IgD-negative memory B cell (primary cell): ENCODE measurements at regions not wholly inside any gene's neighbourhood (a gene's known extent, or its start where the extent isn't known, plus 50 kb on each side); places are given as distances from the start of the nearest gene placed in this dataset.

ENCODE experiments used
- H3K27ac Mint-ChIP-seq, 3 donors: one replicate each; pipeline ENCODE4 v1.8.0; 2020 to 2022; ENCODE audit warnings: mild to moderate bottlenecking in 3 of 3, mixed read lengths in 3 of 3, moderate library complexity in 1 of 3
- H3K27me3 Mint-ChIP-seq: one replicate; pipeline ENCODE4 v1.8.0; 2021; ENCODE audit warnings: mixed read lengths
- H3K36me3 Mint-ChIP-seq: one replicate; pipeline ENCODE4 v1.8.0; 2020; ENCODE audit warnings: mild to moderate bottlenecking, mixed read lengths
- H3K4me1 Mint-ChIP-seq, 3 donors: one replicate each; pipeline ENCODE4 v1.8.0; 2020 to 2022; ENCODE audit warnings: mixed read lengths in 3 of 3, mild to moderate bottlenecking in 1 of 3
- H3K4me3 Mint-ChIP-seq, 4 donors: one replicate each; pipeline ENCODE4 v1.8.0; 2020 to 2022; ENCODE audit warnings: mild to moderate bottlenecking in 4 of 4, mixed read lengths in 4 of 4, moderate library complexity in 3 of 4
- H3K9me3 Mint-ChIP-seq, 3 donors: one replicate each; pipeline ENCODE4 v1.8.0; 2020 to 2021; ENCODE audit warnings: mixed read lengths in 3 of 3, mild to moderate bottlenecking in 1 of 3

DNA sequence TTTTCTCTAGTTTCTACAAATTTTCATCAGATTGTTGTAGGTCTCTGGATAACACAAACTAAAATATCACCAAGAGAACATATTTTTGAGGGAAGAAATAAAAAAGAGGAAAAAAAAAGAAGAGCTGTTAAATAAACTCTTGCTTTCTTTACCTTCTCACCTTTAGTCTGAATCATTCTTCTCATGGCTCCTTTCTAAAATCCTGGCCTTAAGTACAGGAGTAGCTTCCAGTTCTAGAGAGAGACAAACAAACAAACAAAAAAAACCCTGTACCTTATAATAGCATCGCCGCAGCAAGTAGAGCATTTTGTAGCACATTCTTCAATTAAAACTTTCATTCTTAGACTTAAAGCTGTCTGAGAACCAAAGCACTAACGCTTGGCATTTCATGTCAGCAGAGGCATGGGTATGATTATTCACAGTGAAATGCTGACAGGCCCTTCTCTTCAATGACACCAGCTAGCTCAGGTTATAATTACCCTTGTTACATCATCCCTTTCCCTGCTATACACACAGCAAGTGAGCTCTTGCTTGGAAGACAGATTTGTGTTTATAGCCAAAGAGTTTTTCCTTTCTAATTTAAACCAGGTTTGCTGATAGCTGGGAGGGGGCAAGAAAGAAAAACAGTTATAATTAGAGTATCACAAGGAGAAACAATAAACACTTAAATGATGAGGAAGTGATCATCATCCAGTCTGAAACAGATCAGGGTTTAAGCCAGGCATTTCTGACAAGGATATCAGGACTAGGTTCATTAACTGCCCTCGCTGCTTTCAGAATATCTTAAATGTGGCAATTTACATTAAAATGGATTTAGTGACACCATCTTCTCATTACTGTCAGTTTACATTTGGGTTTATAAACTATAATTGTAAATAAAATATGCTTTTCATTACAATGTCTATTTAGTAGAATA is 510.9 kb upstream of the ZNF608 start:
- no peaks in the 10 kb centered on the region for H3K4me1 Mint-ChIP-seq
- H3K9me3 Mint-ChIP-seq = peaks cover 6 to 20% (median 7%) of the 10 kb centered on the region in 3 donors
- H3K27ac Mint-ChIP-seq = no peak overlapping the region
- no peaks in the 10 kb centered on the region for H3K27me3 Mint-ChIP-seq
- no peak overlapping the region for H3K4me3 Mint-ChIP-seq
- no peaks in the 10 kb centered on the region for H3K36me3 Mint-ChIP-seq

DNA sequence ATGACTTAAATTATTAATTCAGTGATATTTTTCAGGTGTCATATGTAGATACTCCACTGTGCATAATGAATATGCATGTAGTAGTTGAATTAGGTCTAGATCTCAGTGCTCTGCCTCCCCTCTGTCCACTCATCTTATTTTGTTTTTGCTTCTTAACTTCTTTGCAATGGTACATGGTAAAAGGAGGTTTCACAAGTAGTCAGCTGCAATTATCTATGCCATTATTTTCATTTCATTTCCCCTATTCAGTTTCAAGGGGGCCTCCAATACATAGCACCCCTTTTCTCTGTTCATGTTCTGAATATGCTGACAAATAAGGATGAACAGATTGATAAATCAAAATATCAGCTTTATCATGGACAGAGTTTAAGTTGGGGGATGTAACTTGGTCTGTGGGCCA is 511.6 kb upstream of the ZNF608 start:
- H3K4me1 Mint-ChIP-seq = no peaks in the 10 kb centered on the region
- H3K27me3 Mint-ChIP-seq = no peaks in the 10 kb centered on the region
- H3K4me3 Mint-ChIP-seq = no peak overlapping the region
- H3K9me3 Mint-ChIP-seq = peaks cover 6 to 13% (median 7%) of the 10 kb centered on the region in 3 donors
- H3K36me3 Mint-ChIP-seq = no peaks in the 10 kb centered on the region
- H3K27ac Mint-ChIP-seq = no peak overlapping the region

- Mint-ChIP-seq H3K27ac (no peak overlapping the region), H3K27me3 (no peaks in the 10 kb centered on the region), H3K36me3 (no peaks in the 10 kb centered on the region), H3K9me3 (peaks cover 6 to 11% (median 7%) of the 10 kb centered on the region in 3 donors), H3K4me3 (no peak overlapping the region), H3K4me1 (no peaks in the 10 kb centered on the region)
Measured at GRCh38 chr5:125258615-125259014, 512.2 kb upstream of the ZNF608 start.

DNA sequence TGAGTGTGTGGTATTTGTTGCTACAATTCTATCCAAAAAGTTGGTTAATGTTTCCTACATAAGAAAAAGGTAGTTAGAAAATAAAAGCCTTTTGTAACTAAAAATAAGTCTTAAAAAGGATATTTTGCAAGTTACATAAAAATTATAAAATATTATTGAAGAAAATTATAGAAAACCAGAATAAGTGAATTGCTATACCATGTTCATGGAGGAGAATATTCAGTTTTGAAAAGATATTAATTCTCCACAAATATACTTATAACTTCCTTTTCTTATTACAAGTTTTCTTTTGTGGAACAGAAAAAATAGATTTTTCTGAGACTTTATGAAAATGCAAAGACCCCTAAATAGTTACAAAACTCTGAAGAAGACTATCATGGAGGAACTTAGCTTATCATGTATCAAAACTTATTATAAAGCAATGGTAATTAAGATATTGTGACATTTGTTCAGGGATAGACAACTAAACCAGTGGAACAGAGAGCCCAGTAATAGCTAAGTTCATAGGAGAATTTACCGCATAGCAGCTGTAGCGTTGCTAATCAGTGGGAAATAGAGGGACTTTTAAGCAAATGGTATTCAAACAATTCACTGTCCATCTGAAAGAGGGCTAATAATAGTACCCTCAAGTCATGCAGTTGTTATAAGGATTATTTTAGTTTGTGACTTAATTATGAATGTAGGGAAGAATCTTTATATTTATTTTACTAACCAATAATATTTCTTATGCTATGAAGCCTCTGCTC is 515.2 kb upstream of the ZNF608 start:
- Mint-ChIP-seq H3K36me3 (no peaks in the 10 kb centered on the region), H3K27ac (no peak overlapping the region), H3K9me3 (peaks cover 0 to 4% (median 3%) of the 10 kb centered on the region in 3 donors), H3K4me3 (no peak overlapping the region), H3K4me1 (no peaks in the 10 kb centered on the region), H3K27me3 (peaks cover 2% of the 10 kb centered on the region)

- H3K27ac Mint-ChIP-seq = no peak overlapping the region
- H3K36me3 Mint-ChIP-seq = no peaks in the 10 kb centered on the region
- no peaks in the 10 kb centered on the region for H3K4me1 Mint-ChIP-seq
- peaks cover 0 to 4% (median 3%) of the 10 kb centered on the region in 3 donors for H3K9me3 Mint-ChIP-seq
- peaks cover 2% of the 10 kb centered on the region for H3K27me3 Mint-ChIP-seq
- H3K4me3 Mint-ChIP-seq = no peak overlapping the region
Measured at GRCh38 chr5:125262782-125263181, 516.3 kb upstream of the ZNF608 start.

GRCh38 chr5:125263356-125263755 is 516.9 kb upstream of the ZNF608 start:
- H3K36me3 Mint-ChIP-seq = no peaks in the 10 kb centered on the region
- H3K27me3 Mint-ChIP-seq = peaks cover 2% of the 10 kb centered on the region
- no peak overlapping the region for H3K27ac Mint-ChIP-seq
- no peak overlapping the region for H3K4me3 Mint-ChIP-seq
- H3K9me3 Mint-ChIP-seq = peaks cover 0 to 4% (median 3%) of the 10 kb centered on the region in 3 donors
- no peaks in the 10 kb centered on the region for H3K4me1 Mint-ChIP-seq

DNA sequence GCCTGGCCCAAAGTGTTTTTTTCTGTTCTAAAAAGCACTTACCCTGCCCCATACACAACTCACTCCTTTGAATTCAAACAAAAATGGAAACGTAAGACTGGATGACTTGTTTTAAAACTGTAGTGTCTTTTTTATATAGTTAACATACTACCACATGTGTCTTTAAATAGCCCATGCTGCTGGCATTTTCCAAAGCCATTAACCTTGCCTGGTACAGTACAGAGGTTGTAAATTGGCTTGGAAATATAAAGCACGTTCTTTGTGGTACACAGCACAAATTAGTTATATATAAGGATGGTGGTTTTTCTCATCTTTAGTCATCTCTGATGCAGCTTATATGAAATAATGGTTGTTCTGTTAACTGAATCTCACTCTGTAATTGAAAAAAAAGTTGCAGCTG is 519.7 kb upstream of the ZNF608 start:
- Mint-ChIP-seq H3K27me3 (peaks cover 2% of the 10 kb centered on the region), H3K4me1 (no peaks in the 10 kb centered on the region)

GRCh38 chr5:125267636-125268248 is 521.3 kb upstream of the ZNF608 start:
- Mint-ChIP-seq H3K27ac (no peak overlapping the region), H3K9me3 (peaks cover 0 to 3% (median 3%) of the 10 kb centered on the region in 3 donors), H3K36me3 (peaks cover 2% of the 10 kb centered on the region), H3K4me1 (peaks cover 0 to 6% (median 0%) of the 10 kb centered on the region in 3 donors), H3K4me3 (no peak overlapping the region), H3K27me3 (peaks cover 2% of the 10 kb centered on the region)

More for the DNA sequence above, 519.7 kb upstream of the ZNF608 start:
- Mint-ChIP-seq H3K36me3 (no peaks in the 10 kb centered on the region), H3K4me3 (no peak overlapping the region), H3K27ac (no peak overlapping the region), H3K9me3 (peaks cover 0 to 3% (median 3%) of the 10 kb centered on the region in 3 donors)

GRCh38 chr5:125269926-125270325 is 523.5 kb upstream of the ZNF608 start:
- Mint-ChIP-seq H3K27ac (no peak overlapping the region), H3K27me3 (peaks cover under 1% of the 10 kb centered on the region), H3K9me3 (peaks cover 0 to 6% (median 3%) of the 10 kb centered on the region in 3 donors), H3K4me3 (no peak overlapping the region), H3K36me3 (peaks cover 2% of the 10 kb centered on the region), H3K4me1 (peaks cover 0 to 6% (median 0%) of the 10 kb centered on the region in 3 donors)

- peaks cover 0 to 6% (median 0%) of the 10 kb centered on the region in 3 donors for H3K4me1 Mint-ChIP-seq
- peaks cover 0 to 3% (median 0%) of the 10 kb centered on the region in 3 donors for H3K9me3 Mint-ChIP-seq
- no peak overlapping the region for H3K4me3 Mint-ChIP-seq
- H3K27me3 Mint-ChIP-seq = no peaks in the 10 kb centered on the region
- no peak overlapping the region for H3K27ac Mint-ChIP-seq
- peaks cover 2% of the 10 kb centered on the region for H3K36me3 Mint-ChIP-seq
Measured at GRCh38 chr5:125272357-125272756, 525.9 kb upstream of the ZNF608 start.

DNA sequence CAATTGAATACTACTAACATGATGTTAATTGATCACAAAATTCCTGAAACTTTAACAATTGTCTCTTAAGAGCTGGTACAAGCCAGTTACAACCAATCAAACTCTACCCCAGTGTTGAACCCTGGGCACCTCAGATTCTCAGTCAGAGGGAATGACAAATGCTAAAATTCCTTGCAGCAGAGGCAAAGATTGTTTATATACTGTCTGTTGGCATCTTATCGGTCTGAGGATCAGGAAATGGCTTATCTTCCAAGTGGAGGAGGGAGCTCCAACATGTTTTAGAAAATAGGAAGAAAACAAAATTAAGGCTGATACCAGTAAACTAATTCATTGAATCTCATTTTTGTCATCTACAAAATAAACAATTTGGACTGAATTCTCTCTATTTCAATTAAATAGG is 527.8 kb upstream of the ZNF608 start:
- Mint-ChIP-seq H3K4me1 (peaks cover 0 to 6% (median 0%) of the 10 kb centered on the region in 3 donors), H3K4me3 (no peak overlapping the region), H3K27me3 (no peaks in the 10 kb centered on the region), H3K9me3 (peaks cover 0 to 3% (median 0%) of the 10 kb centered on the region in 3 donors), H3K27ac (no peak overlapping the region), H3K36me3 (peaks cover 2% of the 10 kb centered on the region)

GRCh38 chr5:125274938-125275724 is 528.7 kb upstream of the ZNF608 start:
- H3K4me1 Mint-ChIP-seq = peaks cover 0 to 6% (median 0%) of the 10 kb centered on the region in 3 donors
- peaks cover 2% of the 10 kb centered on the region for H3K36me3 Mint-ChIP-seq
- no peak overlapping the region for H3K27ac Mint-ChIP-seq
- no peak overlapping the region for H3K4me3 Mint-ChIP-seq
- peaks cover 0 to 5% (median 0%) of the 10 kb centered on the region in 3 donors for H3K9me3 Mint-ChIP-seq
- H3K27me3 Mint-ChIP-seq = no peaks in the 10 kb centered on the region

DNA sequence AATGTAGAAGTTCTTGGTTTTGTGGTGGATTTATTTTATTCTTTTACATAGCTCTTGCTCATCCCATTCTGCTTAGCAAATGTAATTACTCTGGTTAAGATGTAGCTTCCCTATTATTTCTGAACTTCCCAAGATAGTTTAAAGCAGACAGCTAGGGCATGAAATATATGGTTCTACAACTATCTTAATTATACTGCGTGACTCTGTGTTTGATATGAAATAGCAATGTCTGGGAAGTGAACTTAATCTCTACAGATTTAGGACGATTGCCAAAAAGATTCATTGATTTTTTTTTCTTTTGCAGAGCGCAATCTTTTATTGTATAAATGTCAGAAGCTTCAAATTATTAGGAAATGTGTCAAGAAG is 529.3 kb upstream of the ZNF608 start:
- no peaks in the 10 kb centered on the region for H3K27me3 Mint-ChIP-seq
- H3K4me1 Mint-ChIP-seq = peaks cover 0 to 6% (median 0%) of the 10 kb centered on the region in 3 donors
- H3K36me3 Mint-ChIP-seq = peaks cover 2% of the 10 kb centered on the region
- no peak overlapping the region for H3K4me3 Mint-ChIP-seq
- peaks cover 0 to 5% (median 0%) of the 10 kb centered on the region in 3 donors for H3K9me3 Mint-ChIP-seq
- no peak overlapping the region for H3K27ac Mint-ChIP-seq

DNA sequence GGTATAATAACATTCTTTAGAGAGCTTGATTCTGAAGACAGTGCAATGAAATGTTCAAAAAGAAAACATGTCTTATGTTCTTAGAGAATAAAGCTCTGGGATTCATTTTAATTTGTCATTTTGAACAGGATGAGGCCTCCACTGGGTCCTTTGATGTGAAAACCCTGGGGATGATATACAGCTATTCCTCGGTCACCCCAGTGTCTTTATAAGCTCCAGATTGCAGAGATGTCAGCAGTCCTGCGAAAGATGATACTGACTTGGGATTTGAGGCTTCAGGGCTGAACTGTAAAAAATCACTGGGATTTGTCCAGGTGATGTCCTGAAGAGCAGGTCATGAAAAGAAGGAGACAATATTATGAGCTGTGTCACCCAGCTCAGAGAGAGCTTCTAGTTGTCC is 529.7 kb upstream of the ZNF608 start:
- Mint-ChIP-seq H3K9me3 (peaks cover 0 to 5% (median 0%) of the 10 kb centered on the region in 3 donors), H3K4me1 (peaks cover 0 to 6% (median 0%) of the 10 kb centered on the region in 3 donors), H3K4me3 (no peak overlapping the region), H3K27ac (no peak overlapping the region), H3K27me3 (no peaks in the 10 kb centered on the region), H3K36me3 (peaks cover 2% of the 10 kb centered on the region)
